HCT116 (cell line): ENCODE measurements at regions not wholly inside any gene's neighbourhood (a gene's known extent, or its start where the extent isn't known, plus 50 kb on each side); places are given as distances from the start of the nearest gene placed in this dataset.

Source experiments
- EZH2 ChIP-seq: fragments of 200-600 bp; sonication (generic); IDR thresholded peaks from 2 replicates; pipeline ENCODE4 v1.6.1; 2017; ENCODE audit warnings: antibody characterized with exemption, mixed run types
- POLR2A ChIP-seq: IDR thresholded peaks from 2 replicates; pipeline ENCODE4 v1.7.0; 2011; ENCODE audit warnings: borderline replicate concordance; ENCODE audit not compliant: insufficient read depth, insufficient read length; ENCODE audit errors: extremely low read depth
- POLR2AphosphoS5 ChIP-seq: IDR thresholded peaks from 2 replicates; pipeline ENCODE4 v1.6.1; 2011; ENCODE audit warnings: mild to moderate bottlenecking, low read depth, low read length, moderate library complexity

DNA sequence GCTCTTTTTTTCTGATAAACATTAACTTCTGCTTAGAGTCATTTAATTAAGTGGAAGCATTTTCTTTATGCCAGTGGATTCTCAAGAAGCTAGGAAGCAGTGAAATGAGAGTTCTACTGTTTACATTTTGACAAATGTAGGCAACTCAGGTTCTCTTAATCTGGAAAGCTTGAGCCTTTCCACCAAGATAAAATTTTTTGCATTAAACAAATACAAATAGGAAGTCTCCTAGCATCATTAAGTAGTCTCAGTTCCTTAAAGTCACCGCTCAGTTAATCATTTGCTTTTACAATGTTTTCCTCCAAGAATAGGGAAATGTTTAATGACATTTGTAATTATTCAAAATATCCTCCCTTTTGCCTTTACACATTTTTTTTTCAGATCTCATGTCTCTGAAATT, 290.4 kb upstream of the PDE4D start:
- no peak for TF ChIP-seq POLR2A
- no peak for TF ChIP-seq POLR2AphosphoS5
- no peak for TF ChIP-seq EZH2
